GM18870 (cell line): ENCODE measurements at regions not wholly inside any gene's neighbourhood (a gene's known extent, or its start where the extent isn't known, plus 50 kb on each side); places are given as distances from the start of the nearest gene placed in this dataset.

Experiments used
- ATAC-seq: cut with Tn5 transposase; IDR thresholded peaks from one replicate; pipeline ENCODE4 v1.9.1; 2021; ENCODE audit warnings: moderate library complexity; ENCODE audit not compliant: unreplicated experiment

DNA sequence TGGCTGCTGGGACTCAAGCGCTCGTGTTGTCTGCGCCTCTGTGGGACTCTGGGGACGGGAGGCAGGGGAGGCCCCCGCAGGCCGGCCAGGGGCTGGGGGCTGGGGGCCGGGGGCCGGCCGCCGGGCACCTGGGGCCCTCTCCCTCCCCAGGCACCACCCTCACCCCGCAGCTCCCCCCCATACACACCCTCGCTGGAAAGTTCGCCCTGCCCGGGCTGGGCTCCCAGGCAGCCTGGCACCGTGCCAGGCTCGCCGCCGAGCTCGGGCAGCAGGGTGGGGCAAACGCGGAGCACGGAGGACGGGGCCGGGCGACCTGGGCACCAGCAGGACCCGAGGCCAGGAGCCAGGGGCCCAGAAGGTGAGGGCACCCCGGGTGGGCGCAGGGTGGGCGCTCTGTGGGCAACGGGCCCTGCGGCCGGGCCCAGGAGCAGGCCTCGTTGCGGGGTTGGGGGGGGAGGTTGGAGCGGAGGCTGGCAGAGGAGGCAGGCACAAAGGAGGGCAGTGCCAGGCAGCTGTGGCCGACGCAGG lies 76.7 kb upstream of the WNT7B start:
- ATAC-seq: no peak

- no peak for ATAC-seq
These were observed 77.4 kb upstream of the WNT7B start for GRCh38 chr22:46054091-46055073.

DNA sequence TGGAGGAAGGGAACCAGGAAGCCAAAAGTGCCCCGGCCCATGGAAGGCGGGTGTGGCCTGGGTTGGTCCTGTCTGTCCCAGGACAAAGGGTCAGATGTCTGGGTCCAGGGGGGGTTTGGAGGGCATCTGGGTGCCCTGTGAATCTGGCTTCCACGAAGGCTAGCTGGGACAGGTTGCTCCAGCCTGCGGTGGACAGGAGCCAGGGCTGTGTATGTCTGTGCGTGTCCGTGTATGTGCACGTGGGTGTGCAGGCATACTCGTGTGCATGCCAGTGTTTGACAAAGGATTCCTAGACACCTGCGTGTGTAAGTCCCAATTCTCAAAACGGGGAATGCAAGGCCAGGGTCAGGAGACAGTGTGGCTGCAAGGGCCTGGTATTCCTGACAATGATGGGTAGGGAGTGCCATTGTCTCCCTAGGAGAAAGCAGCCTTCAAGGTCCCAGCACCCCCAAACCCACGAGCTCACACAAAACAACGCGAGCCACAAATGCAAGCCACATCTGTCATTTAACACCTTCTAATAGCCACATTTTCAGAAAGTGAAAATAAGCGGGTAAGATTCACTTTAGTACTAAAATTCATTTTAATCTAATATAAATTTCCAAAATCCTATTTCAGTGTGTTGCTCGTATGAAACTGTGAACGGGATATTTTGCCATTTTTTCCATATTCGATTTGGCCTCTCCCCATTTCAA lies 78.4 kb upstream of the WNT7B start:
- no peak for ATAC-seq

GRCh38 chr22:46055911-46056545 lies 79.1 kb upstream of the WNT7B start:
- no peak for ATAC-seq

GRCh38 chr22:46056546-46057245 lies 79.7 kb upstream of the WNT7B start:
- no peak for ATAC-seq

- ATAC-seq: no peak
These were observed 80.5 kb upstream of the WNT7B start for GRCh38 chr22:46057246-46058090.

DNA sequence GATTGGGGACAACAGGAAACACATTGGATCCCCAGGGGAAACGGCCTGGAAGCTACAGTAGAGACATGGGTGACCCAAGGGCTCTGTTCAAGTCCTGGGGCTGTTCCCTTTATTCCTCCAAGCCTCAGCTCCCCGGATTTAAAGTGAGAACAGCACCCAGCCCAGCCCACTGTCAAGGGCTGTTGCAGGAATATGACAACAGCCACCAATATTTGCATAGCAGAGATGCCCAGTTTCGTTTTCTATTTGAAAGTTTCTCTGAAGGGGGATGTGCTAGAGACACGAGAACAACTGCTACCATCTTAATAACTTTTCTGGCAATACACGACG lies 81.1 kb upstream of the WNT7B start:
- ATAC-seq: no peak

DNA sequence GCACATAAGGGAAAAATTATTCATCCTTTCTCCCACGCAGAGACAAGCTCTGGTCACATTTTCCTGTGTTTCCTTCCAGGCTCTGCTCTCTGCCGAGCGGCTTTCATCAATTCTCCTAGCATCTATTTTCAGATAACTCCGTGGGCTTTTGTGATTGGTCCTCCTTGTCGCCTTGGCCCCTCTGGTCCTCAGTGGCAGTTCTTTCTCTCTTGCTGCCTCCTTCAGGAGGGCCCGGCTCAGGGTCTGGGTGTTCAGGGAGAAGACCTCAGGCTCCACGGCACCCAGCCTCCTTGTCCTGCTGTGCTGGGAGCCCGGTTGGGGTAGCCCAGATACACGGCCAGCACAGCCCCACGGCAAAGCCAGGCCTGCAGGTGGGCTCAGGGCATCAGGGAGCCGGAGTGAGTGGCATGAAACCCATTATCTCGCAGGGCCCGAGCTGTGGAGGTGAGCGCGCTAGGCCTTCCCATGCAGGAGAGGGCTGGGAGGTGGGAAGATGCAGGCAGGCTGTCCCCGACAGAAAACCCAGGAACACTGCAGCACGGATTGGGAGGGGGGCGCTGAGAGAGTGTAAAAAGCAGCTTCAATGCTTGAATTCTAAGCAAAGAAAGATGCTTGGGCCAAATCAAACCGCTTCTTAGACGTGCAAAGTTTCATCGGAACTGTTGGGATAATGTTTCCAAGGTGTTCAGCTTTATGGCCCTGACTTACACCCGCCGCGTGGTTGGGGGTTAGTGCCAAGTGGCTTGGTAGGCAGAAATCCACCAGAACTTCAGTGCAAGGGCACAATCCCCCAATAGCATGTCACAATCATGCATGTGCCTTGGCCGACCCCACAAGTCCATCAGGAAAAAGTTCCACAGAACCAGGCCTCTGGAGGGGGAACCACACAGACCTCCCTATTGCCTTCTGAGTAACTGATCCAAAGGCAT lies 81.9 kb upstream of the WNT7B start:
- no peak for ATAC-seq

DNA sequence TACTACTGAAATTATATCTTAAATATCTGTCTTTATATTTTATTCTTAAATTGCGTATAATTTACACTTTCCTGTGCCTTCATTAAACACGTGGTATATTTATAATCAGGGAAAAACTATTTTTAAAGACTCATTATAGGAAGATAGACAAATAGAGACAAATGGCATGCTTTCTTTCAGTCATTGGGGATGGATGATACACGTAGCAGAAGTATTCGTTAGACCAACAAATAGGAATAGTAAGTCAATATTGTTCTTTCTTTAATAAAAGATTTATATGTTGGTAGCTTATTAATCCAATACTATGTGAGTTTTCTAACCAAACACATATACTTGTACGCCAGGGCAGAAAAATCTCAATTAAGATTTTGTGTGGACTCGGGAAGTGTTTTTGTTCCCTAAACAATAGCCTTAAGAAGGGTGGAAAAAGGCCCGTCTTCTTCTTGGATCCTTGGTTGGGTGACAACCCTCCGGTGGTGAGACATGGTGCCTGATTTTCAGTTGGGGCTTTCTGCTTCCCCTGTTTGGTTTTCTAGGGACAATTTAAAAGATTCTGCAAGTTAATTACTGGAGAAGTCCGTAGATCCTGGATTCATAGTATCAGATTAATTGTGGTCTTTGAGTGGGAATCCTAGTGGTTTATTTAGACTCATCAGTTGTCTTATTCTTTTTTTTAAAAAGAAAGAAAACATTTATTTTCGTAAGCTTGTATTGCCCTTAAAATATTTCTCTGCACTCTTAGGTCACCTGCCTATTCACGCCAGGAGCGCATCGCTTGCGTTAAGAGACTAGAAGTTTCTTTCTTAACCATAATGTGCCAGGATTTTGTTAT lies 83.5 kb upstream of the WNT7B start:
- no peak for ATAC-seq

- ATAC-seq: no peak
These were observed 84.2 kb upstream of the WNT7B start for GRCh38 chr22:46061124-46061500.

GRCh38 chr22:46061501-46062231 lies 84.7 kb upstream of the WNT7B start:
- no peak for ATAC-seq

DNA sequence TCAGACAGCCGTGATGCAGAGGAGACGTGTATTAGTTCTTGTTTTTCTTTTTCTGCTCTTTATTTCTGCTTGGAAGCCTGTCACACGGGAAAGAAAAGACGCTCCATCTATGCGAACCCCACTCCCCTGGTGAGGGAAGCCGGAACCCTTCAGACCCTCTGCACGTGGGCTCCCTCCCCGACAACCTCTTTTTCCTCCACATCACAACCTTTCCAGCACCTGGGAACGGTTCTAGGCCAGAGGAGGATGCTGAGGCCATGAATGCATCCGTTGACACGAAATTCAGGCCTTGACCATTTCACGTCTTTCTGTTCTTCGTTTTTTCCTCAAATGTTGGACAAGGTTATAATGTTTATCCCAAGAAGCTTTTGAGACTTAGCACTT lies 85.3 kb upstream of the WNT7B start:
- ATAC-seq: no peak

GRCh38 chr22:46062971-46063631 lies 86.1 kb upstream of the WNT7B start:
- no peak for ATAC-seq

- ATAC-seq: no peak
These were observed 86.5 kb upstream of the PPARA start for GRCh38 chr22:46063846-46064227.

DNA sequence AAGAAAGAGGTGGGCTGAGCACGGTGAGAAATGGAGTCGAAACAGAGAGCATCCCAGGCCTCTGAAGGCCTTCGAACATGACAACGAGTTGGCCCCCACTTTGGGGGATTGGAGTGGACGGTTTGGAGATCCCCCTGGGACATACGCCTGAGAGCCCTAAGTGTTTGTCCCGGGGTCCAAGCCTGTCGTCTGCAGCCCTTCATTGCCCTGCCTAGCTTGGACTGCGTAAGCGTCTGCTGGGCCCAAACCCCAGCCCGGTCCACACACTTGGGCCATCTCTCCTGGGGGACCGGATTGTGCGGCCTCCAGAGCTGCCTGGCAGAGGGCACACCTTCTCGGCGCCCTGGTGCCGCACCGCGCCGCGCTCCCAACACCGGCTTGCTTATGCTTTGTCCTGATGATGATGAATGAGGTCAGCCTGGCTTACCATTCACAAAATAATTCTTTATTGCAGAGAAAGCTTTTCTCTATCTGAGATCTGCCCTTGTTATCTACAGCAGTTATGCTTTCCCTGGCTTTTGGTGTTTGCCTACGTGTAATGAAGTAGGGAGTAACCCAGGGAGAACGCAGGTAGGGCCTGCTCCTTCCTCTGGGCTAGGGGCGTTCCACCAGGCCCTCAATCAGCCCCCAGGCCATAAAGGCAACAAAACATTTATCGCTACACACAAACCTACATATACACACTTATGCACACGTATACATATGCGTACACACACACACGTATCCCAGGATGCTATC lies 85.9 kb upstream of the PPARA start:
- no peak for ATAC-seq

DNA sequence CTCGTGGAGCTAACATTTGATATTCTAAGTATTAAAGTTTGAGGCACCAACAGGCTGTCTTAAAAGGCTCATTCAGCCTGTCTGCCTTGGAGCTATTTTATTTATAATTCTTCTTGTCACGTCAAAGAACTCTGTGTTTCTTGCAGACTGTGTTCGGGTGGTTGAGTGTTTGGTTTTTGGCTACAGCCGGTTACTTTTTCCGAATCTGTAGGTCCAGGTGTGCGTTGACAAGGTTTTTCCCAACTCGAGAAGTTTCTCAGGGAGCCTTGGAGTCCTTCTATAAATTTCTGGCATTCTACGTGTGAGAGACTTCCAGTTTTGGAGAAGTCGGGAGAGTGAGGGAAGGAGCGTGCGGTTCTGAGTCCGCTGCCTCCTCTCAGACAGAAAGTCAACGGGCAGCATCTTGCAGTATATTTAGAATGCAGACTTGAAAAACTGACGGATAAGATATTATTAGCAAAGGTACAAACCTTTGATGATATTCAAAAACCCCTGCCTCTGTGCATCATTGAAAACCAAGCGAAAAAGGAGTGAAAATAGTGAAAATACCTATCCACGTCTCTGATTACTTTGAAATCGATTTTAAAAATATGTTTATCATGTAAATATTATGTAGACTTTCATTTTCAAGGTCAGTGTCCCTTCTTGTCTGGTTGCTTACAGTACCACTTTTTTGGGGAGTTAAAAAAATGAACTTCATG lies 85.2 kb upstream of the PPARA start:
- ATAC-seq: no peak
